Hindlimb muscle (tissue), 1 donor: ENCODE measurements at regions not wholly inside any gene's neighbourhood (a gene's known extent, or its start where the extent isn't known, plus 50 kb on each side); places are given as distances from the start of the nearest gene placed in this dataset.
"Not testable (repeated sequence)": the region's sequence is repeated elsewhere in the genome, so short reads cannot be mapped to it uniquely, and the experiment has no call there.

Experiments used
- DNase-seq: peaks from one replicate; pipeline ENCODE4 v3.0.0-alpha.2; 2013

- DNase-seq: no peak
Observed at GRCh38 chr5:96529559-96529958, 96.5 kb upstream of the PCSK1 start.

- DNase-seq: no peak
Observed at GRCh38 chr5:96530901-96531300, 97.9 kb upstream of the PCSK1 start.

- no peak for DNase-seq
Observed at GRCh38 chr5:96533371-96533770, 100.3 kb upstream of the PCSK1 start.

GRCh38 chr5:96537386-96537785 is 104.3 kb upstream of the PCSK1 start:
- DNase-seq: no peak

- no peak for DNase-seq
Observed at GRCh38 chr5:96538808-96539250, 105.8 kb upstream of the PCSK1 start.

- no peak for DNase-seq
Observed at GRCh38 chr5:96546120-96546519, 113.1 kb upstream of the PCSK1 start.

- no peak for DNase-seq
Observed at GRCh38 chr5:96547486-96547885, 114.4 kb upstream of the PCSK1 start.

GRCh38 chr5:96548905-96549304 is 113.3 kb upstream of the CAST start:
- DNase-seq: no peak

- DNase-seq: not testable (repeated sequence)
Observed at GRCh38 chr5:96560857-96561256, 101.3 kb upstream of the CAST start.

- no peak for DNase-seq
Observed at GRCh38 chr5:96562614-96563013, 99.6 kb upstream of the CAST start.

GRCh38 chr5:96563816-96564215 is 98.4 kb upstream of the CAST start:
- DNase-seq: no peak

- DNase-seq: no peak
Observed at GRCh38 chr5:96565582-96566265, 96.5 kb upstream of the CAST start.

GRCh38 chr5:96566833-96567587 is 95.2 kb upstream of the CAST start:
- DNase-seq: no peak

- DNase-seq: no peak
Observed at GRCh38 chr5:96569332-96569731, 92.8 kb upstream of the CAST start.

- DNase-seq: no peak
Observed at GRCh38 chr5:96569770-96570169, 92.4 kb upstream of the CAST start.

GRCh38 chr5:96572864-96573512 is 89.2 kb upstream of the CAST start:
- no peak for DNase-seq

GRCh38 chr5:96573513-96573894 is 88.7 kb upstream of the CAST start:
- DNase-seq: no peak

- DNase-seq: no peak
Observed at GRCh38 chr5:96576876-96577275, 85.3 kb upstream of the CAST start.

GRCh38 chr5:96577909-96578308 is 84.3 kb upstream of the CAST start:
- DNase-seq: no peak

GRCh38 chr5:96579711-96580110 is 82.5 kb upstream of the CAST start:
- no peak for DNase-seq

GRCh38 chr5:96582343-96582742 is 79.8 kb upstream of the CAST start:
- DNase-seq: no peak

- no peak for DNase-seq
Observed at GRCh38 chr5:96584712-96585111, 77.5 kb upstream of the CAST start.

GRCh38 chr5:96588539-96588938 is 73.6 kb upstream of the CAST start:
- DNase-seq: no peak

- no peak for DNase-seq
Observed at GRCh38 chr5:96590796-96591195, 71.4 kb upstream of the CAST start.
